Neural crest cell (in vitro differentiated cells): ENCODE measurements at regions not wholly inside any gene's neighbourhood (a gene's known extent, or its start where the extent isn't known, plus 50 kb on each side); places are given as distances from the start of the nearest gene placed in this dataset.

ENCODE experiments used
- DNase-seq: peaks from one replicate; pipeline ENCODE4 v3.0.0; 2021; ENCODE audit warnings: low read depth, mixed read lengths, low spot score
- H3K27ac Mint-ChIP-seq: one replicate; pipeline ENCODE4 v1.8.0; 2021; ENCODE audit warnings: mild to moderate bottlenecking, mixed read lengths; ENCODE audit not compliant: unreplicated experiment
- H3K27me3 Mint-ChIP-seq: 2 replicates; pipeline ENCODE4 v1.8.0; 2021; ENCODE audit warnings: low read depth, mild to moderate bottlenecking, mixed read lengths
- H3K36me3 Mint-ChIP-seq: 2 replicates; pipeline ENCODE4 v1.8.0; 2021; ENCODE audit warnings: low read depth, mild to moderate bottlenecking, mixed read lengths
- H3K4me1 Mint-ChIP-seq: 2 replicates; pipeline ENCODE4 v1.8.0; 2021; ENCODE audit warnings: mixed read lengths
- H3K4me3 Mint-ChIP-seq: one replicate; pipeline ENCODE4 v1.8.0; 2021; ENCODE audit warnings: mild to moderate bottlenecking, mixed read lengths
- H3K9me3 Mint-ChIP-seq: 2 replicates; pipeline ENCODE4 v1.8.0; 2021; ENCODE audit warnings: mixed read lengths
- CTCF ChIP-seq: fragments of 200-600 bp; sonication (generic); conservative IDR thresholded peaks from 2 replicates; pipeline ENCODE4 v1.5.0; 2021; ENCODE audit warnings: antibody characterized with exemption, mild to moderate bottlenecking

GRCh38 chr2:104233591-104233990, 620.3 kb upstream of the POU3F3 start:
- H3K36me3 Mint-ChIP-seq = no peaks in the 10 kb centered on the region
- H3K27me3 Mint-ChIP-seq = no peaks in the 10 kb centered on the region
- DNase-seq = no peak
- no peak for TF ChIP-seq CTCF
- H3K4me1 Mint-ChIP-seq = no peaks in the 10 kb centered on the region
- H3K27ac Mint-ChIP-seq = no peak overlapping the region
- H3K4me3 Mint-ChIP-seq = no peak overlapping the region
- peaks cover 6% of the 10 kb centered on the region for H3K9me3 Mint-ChIP-seq

GRCh38 chr2:104236491-104236890, 617.4 kb upstream of the POU3F3 start:
- Mint-ChIP-seq H3K27ac (no peak overlapping the region), H3K4me1 (no peaks in the 10 kb centered on the region), H3K27me3 (no peaks in the 10 kb centered on the region), H3K9me3 (peaks cover 6% of the 10 kb centered on the region), H3K4me3 (no peak overlapping the region), H3K36me3 (peaks cover 11% of the 10 kb centered on the region)
- no peak for TF ChIP-seq CTCF
- DNase-seq = no peak

- no peak for DNase-seq
- no peaks in the 10 kb centered on the region for H3K4me1 Mint-ChIP-seq
- no peaks in the 10 kb centered on the region for H3K27me3 Mint-ChIP-seq
- H3K27ac Mint-ChIP-seq = no peak overlapping the region
- TF ChIP-seq CTCF = no peak
- H3K4me3 Mint-ChIP-seq = no peak overlapping the region
- H3K9me3 Mint-ChIP-seq = peaks cover 14% of the 10 kb centered on the region
- H3K36me3 Mint-ChIP-seq = peaks cover 22% of the 10 kb centered on the region
These were observed 612.9 kb upstream of the POU3F3 start for GRCh38 chr2:104240984-104241383.

- peaks cover 7% of the 10 kb centered on the region for H3K9me3 Mint-ChIP-seq
- H3K27ac Mint-ChIP-seq = no peak overlapping the region
- DNase-seq = no peak
- H3K4me3 Mint-ChIP-seq = no peak overlapping the region
- no peak for TF ChIP-seq CTCF
- no peaks in the 10 kb centered on the region for H3K27me3 Mint-ChIP-seq
- H3K36me3 Mint-ChIP-seq = peaks cover 3% of the 10 kb centered on the region
- H3K4me1 Mint-ChIP-seq = peaks cover 6% of the 10 kb centered on the region
These were observed 604.3 kb upstream of the POU3F3 start for GRCh38 chr2:104249629-104250028.

GRCh38 chr2:104250635-104251034, 603.3 kb upstream of the POU3F3 start:
- TF ChIP-seq CTCF = no peak
- H3K27ac Mint-ChIP-seq = no peak overlapping the region
- H3K36me3 Mint-ChIP-seq = peaks cover 3% of the 10 kb centered on the region
- no peak for DNase-seq
- H3K4me3 Mint-ChIP-seq = no peak overlapping the region
- H3K4me1 Mint-ChIP-seq = peaks cover 6% of the 10 kb centered on the region
- H3K9me3 Mint-ChIP-seq = peaks cover 7% of the 10 kb centered on the region
- no peaks in the 10 kb centered on the region for H3K27me3 Mint-ChIP-seq

GRCh38 chr2:104254017-104254416, 599.9 kb upstream of the POU3F3 start:
- TF ChIP-seq CTCF = no peak
- Mint-ChIP-seq H3K4me1 (peaks cover 6% of the 10 kb centered on the region), H3K4me3 (no peak overlapping the region), H3K27ac (no peak overlapping the region), H3K9me3 (peaks cover 24% of the 10 kb centered on the region), H3K27me3 (no peaks in the 10 kb centered on the region), H3K36me3 (peaks cover 20% of the 10 kb centered on the region)
- no peak for DNase-seq
